HAP-1 (cell line): ENCODE measurements at regions not wholly inside any gene's neighbourhood (a gene's known extent, or its start where the extent isn't known, plus 50 kb on each side); places are given as distances from the start of the nearest gene placed in this dataset.

Experiments
- DNase-seq, 2 experiments: peaks; one replicate each; pipeline ENCODE4 v3.0.0-alpha.2; 2016 to 2020; ENCODE audit warnings: low spot score in 2 of 2
- H3K27me3 ChIP-seq: fragments of 250-450 bp; sonication (Bioruptor Pico); 2 replicates; pipeline ENCODE4 v1.5.1; 2020; ENCODE audit warnings: low read depth, mild to moderate bottlenecking, moderate library complexity
- H3K36me3 ChIP-seq: fragments of 250-450 bp; sonication (Bioruptor Pico); replicated peaks from 2 replicates; pipeline ENCODE4 v1.5.1; 2020; ENCODE audit warnings: mild to moderate bottlenecking
- H3K4me1 ChIP-seq: fragments of 250-450 bp; sonication (Bioruptor Pico); 2 replicates; pipeline ENCODE4 v1.5.1; 2020; ENCODE audit warnings: mild to moderate bottlenecking
- H3K4me3 ChIP-seq: fragments of 250-450 bp; sonication (Bioruptor Pico); 2 replicates; pipeline ENCODE4 v1.5.1; 2020; ENCODE audit warnings: mild to moderate bottlenecking, moderate library complexity
- H3K9me3 ChIP-seq: fragments of 250-450 bp; sonication (Bioruptor Pico); 2 replicates; pipeline ENCODE4 v1.5.1; 2020; ENCODE audit warnings: mild to moderate bottlenecking, moderate library complexity
- in situ Hi-C: fragments of 300-500 bp; cut with MboI; formaldehyde crosslinking; loops from 3 replicates; pipeline ENCODE4 v1.14.3; 2020; ENCODE audit warnings: low sequenced_read_pairs, inconsistent platforms, mixed read lengths

DNA sequence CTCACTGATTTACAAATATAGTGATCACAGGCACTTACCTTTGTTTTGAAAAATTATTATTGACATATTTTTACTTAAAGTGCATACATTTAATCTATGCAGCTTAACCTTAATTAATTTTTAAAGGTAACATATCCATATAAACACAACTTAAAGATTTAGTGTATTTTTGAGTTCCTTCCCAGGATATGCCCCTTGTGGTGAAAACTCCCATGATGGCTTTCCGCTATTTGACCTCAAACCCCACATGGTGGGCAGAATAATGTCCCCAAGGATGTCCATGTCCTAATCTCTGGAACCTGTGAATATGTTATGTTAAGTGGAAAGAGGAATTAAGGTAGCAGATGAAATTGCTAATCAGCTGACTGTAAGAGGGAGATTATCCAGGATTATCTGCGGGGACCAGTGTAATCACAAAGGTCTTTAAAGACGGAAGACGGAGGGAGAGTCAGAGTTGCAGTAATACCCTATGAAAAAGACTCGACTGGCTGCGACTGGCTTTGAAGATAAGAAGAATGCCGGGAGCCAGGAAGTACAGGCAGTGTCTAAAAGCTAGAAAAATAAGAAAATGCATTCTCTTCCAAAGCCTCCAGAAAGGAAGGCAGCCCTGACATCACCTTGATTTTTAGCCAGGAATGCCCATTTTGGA lies 193.9 kb downstream of the ICE1 start:
- Histone ChIP-seq H3K4me3 (no peak overlapping the region), H3K9me3 (no peaks in the 10 kb centered on the region), H3K36me3 (no peaks in the 10 kb centered on the region), H3K4me1 (no peaks in the 10 kb centered on the region), H3K27me3 (no peaks in the 10 kb centered on the region)
- no peak for DNase-seq
- in situ Hi-C loops: no loop called here

GRCh38 chr5:5615569-5615968 lies 193.1 kb downstream of the ICE1 start:
- H3K36me3 ChIP-seq: no peaks in the 10 kb centered on the region
- H3K9me3 ChIP-seq: no peaks in the 10 kb centered on the region
- no peaks in the 10 kb centered on the region for H3K27me3 ChIP-seq
- no peaks in the 10 kb centered on the region for H3K4me1 ChIP-seq
- in situ Hi-C loops: no loop called here
- no peak for DNase-seq
- H3K4me3 ChIP-seq: no peak overlapping the region

- DNase-seq: no peak
- no peak overlapping the region for H3K4me3 ChIP-seq
- in situ Hi-C loops: no loop called here
Observed at GRCh38 chr5:5613261-5613990, 190.9 kb downstream of the ICE1 start.

GRCh38 chr5:5612096-5612495 lies 189.6 kb downstream of the ICE1 start:
- Histone ChIP-seq H3K4me1 (no peaks in the 10 kb centered on the region), H3K9me3 (no peaks in the 10 kb centered on the region), H3K27me3 (no peaks in the 10 kb centered on the region), H3K4me3 (no peak overlapping the region), H3K36me3 (no peaks in the 10 kb centered on the region)
- in situ Hi-C loops: no loop called here
- no peak for DNase-seq

More at GRCh38 chr5:5613261-5613990, 190.9 kb downstream of the ICE1 start:
- Histone ChIP-seq H3K36me3 (no peaks in the 10 kb centered on the region), H3K27me3 (no peaks in the 10 kb centered on the region), H3K9me3 (no peaks in the 10 kb centered on the region), H3K4me1 (no peaks in the 10 kb centered on the region)

DNA sequence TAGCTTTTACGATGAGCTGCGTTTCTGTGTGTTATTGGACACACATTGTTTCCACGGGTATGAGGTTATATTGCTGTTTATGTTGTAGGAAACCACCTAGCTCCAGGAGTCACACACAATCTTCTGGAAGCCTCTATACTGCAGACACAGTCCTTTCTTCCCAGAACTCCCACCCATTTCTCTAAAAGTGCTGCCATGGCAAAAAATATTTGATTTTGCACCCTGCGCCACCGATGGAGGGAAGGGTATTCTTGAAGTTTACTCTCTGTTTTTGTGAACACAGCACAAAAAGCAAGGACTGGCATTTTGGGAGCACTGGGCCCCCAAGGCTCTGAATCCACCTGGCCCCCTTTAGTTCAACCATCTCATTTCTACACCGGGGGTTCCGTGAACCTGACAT lies 187.5 kb downstream of the ICE1 start:
- in situ Hi-C loops: no loop called here
- no peaks in the 10 kb centered on the region for H3K4me1 ChIP-seq
- no peaks in the 10 kb centered on the region for H3K27me3 ChIP-seq
- no peak overlapping the region for H3K4me3 ChIP-seq
- no peaks in the 10 kb centered on the region for H3K36me3 ChIP-seq
- no peaks in the 10 kb centered on the region for H3K9me3 ChIP-seq
- no peak for DNase-seq

DNA sequence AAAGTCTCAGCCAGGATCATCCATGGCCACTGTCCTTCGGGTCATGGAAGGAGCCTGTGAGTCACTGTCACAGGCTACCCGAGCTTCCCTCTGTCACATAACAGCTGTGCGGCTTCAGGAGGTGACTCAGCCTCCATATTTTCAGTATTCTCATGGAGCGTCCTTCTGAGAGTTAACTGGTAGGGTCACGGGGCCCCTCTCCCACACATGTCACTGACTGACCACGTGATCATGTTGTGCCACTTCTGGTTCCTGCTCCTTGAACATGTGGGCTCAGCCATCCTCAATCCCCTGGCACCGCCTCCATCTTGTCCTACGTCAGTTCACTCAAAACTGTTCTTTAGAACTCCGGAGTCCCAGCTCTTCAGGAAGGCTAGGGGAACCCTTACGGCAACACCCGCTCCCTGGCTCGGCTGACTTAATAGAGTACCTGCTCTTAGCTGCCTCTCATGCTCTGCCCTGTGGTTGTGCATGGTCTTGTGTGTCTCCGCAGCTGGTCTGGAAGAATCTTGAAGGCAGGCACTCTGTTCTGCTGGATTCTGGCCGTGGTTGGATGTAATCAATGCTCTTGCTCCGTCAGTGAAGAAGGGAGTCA lies 182.8 kb downstream of the ICE1 start:
- Histone ChIP-seq H3K27me3 (no peaks in the 10 kb centered on the region), H3K9me3 (no peaks in the 10 kb centered on the region), H3K4me1 (no peaks in the 10 kb centered on the region), H3K36me3 (no peaks in the 10 kb centered on the region), H3K4me3 (no peak overlapping the region)
- no peak for DNase-seq
- in situ Hi-C loops: no loop called here

GRCh38 chr5:5602554-5602953 lies 180.1 kb downstream of the ICE1 start:
- no peaks in the 10 kb centered on the region for H3K4me1 ChIP-seq
- no peaks in the 10 kb centered on the region for H3K27me3 ChIP-seq

GRCh38 chr5:5598547-5599113 lies 176.2 kb downstream of the ICE1 start:
- in situ Hi-C loops: no loop called here

More at GRCh38 chr5:5602554-5602953, 180.1 kb downstream of the ICE1 start:
- DNase-seq: no peak
- Histone ChIP-seq H3K9me3 (no peaks in the 10 kb centered on the region), H3K4me3 (no peak overlapping the region), H3K36me3 (no peaks in the 10 kb centered on the region)
- in situ Hi-C loops: no loop called here

DNA sequence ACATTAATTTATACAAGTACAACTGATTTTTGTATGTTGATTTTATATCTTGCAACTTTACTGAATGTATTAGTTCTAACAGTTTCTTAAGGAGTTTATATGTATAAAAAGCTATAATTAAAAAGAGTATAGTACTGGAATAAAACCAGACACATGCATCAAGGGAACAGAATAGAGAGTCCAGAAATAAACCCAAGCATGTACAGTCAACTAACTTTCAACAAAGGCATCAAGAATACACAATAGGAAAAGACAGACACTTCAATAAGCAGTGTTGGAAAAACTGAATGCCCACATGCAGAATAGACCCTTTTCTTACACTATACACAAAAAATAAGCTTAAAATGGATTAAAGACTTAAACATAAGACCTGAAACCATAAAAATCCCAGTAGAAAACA lies 170.9 kb downstream of the ICE1 start:
- Histone ChIP-seq H3K27me3 (no peaks in the 10 kb centered on the region), H3K4me1 (no peaks in the 10 kb centered on the region), H3K4me3 (no peak overlapping the region), H3K36me3 (no peaks in the 10 kb centered on the region), H3K9me3 (no peaks in the 10 kb centered on the region)
- DNase-seq: no peak
- in situ Hi-C loops: no loop called here

More at GRCh38 chr5:5598547-5599113, 176.2 kb downstream of the ICE1 start:
- Histone ChIP-seq H3K9me3 (no peaks in the 10 kb centered on the region), H3K4me3 (no peak overlapping the region), H3K4me1 (no peaks in the 10 kb centered on the region), H3K27me3 (no peaks in the 10 kb centered on the region), H3K36me3 (no peaks in the 10 kb centered on the region)
- DNase-seq: peak in 1 of 2 experiments; percentile 14

- Histone ChIP-seq H3K4me3 (no peak overlapping the region), H3K36me3 (no peaks in the 10 kb centered on the region), H3K4me1 (no peaks in the 10 kb centered on the region), H3K27me3 (no peaks in the 10 kb centered on the region), H3K9me3 (no peaks in the 10 kb centered on the region)
- in situ Hi-C loops: no loop called here
- no peak for DNase-seq
Observed at GRCh38 chr5:5592541-5592940, 170.1 kb downstream of the ICE1 start.

DNA sequence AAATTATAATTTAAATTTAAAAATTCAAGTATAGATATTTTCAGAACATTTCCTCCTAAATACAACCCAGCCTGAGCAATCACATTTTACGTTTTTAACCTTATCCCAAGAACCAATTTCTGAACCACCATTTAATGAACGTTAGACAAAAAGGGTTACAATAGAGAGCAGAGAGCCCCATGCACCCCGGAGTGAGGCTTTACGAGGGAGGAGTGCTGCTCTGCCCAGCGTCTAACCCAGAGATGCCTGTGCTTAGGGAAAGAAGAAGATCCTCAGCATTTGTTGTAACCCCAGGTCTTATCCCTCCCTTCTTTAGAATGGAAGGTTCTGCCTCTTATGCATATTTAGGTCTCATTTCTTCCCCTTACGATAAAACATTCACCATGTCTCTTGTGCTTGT lies 169.1 kb downstream of the ICE1 start:
- in situ Hi-C loops: no loop called here
- Histone ChIP-seq H3K36me3 (no peaks in the 10 kb centered on the region), H3K27me3 (no peaks in the 10 kb centered on the region), H3K4me1 (no peaks in the 10 kb centered on the region), H3K4me3 (no peak overlapping the region), H3K9me3 (no peaks in the 10 kb centered on the region)
- no peak for DNase-seq

- no peaks in the 10 kb centered on the region for H3K9me3 ChIP-seq
Observed at GRCh38 chr5:5589857-5590256, 167.4 kb downstream of the ICE1 start.

DNA sequence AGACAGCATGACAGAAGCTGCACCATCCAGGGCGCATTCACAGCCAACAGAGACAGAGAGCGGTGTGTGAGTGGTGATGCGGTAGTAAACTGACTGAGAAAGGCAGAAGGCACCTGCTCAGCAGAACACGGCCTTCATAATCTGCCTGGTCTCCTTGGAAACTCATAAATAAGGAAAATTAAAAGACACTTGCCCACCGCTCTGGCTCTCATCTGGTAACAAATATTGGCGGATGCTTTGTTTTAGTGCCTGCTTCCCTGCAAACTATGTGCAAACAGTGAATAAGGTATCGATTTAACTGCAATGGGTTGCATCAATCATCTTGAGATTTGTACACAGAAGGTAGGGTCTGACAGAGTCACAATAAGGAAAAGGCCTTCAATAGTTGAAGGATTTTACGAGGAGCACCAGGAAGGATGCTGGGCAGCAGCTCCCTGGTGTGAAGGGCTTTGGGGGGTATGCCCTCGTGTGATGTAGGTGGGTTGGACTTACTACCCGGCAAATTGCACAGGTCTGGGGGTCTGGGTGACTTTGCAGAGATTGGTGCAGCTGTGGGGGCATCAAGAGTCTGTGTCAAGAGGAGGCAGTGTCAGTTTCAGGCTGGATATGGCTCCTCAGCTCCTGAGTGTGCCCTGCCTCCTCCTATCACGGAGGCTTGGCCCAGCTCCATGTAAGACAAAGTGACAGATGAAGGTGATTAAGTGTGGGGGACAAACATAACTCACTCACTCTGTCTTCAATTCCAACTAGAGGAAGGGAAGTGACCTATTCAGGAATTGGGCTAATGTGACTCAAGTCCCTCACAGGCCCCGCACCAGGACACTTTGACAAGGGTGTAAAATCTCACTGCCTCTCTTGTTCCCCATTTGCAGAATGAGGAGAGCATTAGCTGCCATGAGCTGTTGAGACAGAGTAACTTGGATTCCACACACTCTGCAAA lies 166.7 kb downstream of the ICE1 start:
- no peak for DNase-seq
- Histone ChIP-seq H3K4me3 (no peak overlapping the region), H3K36me3 (no peaks in the 10 kb centered on the region), H3K27me3 (no peaks in the 10 kb centered on the region), H3K4me1 (no peaks in the 10 kb centered on the region), H3K9me3 (no peaks in the 10 kb centered on the region)
- in situ Hi-C loops: no loop called here

More at GRCh38 chr5:5589857-5590256, 167.4 kb downstream of the ICE1 start:
- Histone ChIP-seq H3K36me3 (no peaks in the 10 kb centered on the region), H3K4me1 (no peaks in the 10 kb centered on the region), H3K4me3 (no peak overlapping the region), H3K27me3 (no peaks in the 10 kb centered on the region)
- in situ Hi-C loops: no loop called here
- no peak for DNase-seq
